Calu3 (cell line): ENCODE measurements at regions not wholly inside any gene's neighbourhood (a gene's known extent, or its start where the extent isn't known, plus 50 kb on each side); places are given as distances from the start of the nearest gene placed in this dataset.
"Not testable (repeated sequence)": the region's sequence is repeated elsewhere in the genome, so short reads cannot be mapped to it uniquely, and the experiment has no call there.

Source experiments
- BruUV-seq: library from RNA; stranded (reverse); fragments of 400-500 nt; replicated peaks from 2 replicates; lab custom pipeline; 2021; lab: Mats Ljungman, UMichigan
- CTCF ChIA-PET: fragments of 300-600 bp; sonication (Branson Sonifier 250); formaldehyde crosslinking; loops from one replicate; lab custom pipeline; 2022; ENCODE audit warnings: antibody characterized with exemption; lab: Charles Lee
- DNase-seq: peaks from one replicate; pipeline ENCODE4 v3.0.0; 2022
- H3K27ac Mint-ChIP-seq: one replicate; pipeline ENCODE4 v1.8.0; 2022; ENCODE audit warnings: mixed read lengths; ENCODE audit not compliant: unreplicated experiment
- H3K27me3 Mint-ChIP-seq: one replicate; pipeline ENCODE4 v1.8.0; 2022; ENCODE audit warnings: mixed read lengths; ENCODE audit not compliant: unreplicated experiment
- H3K36me3 Mint-ChIP-seq: one replicate; pipeline ENCODE4 v1.8.0; 2022; ENCODE audit warnings: mild to moderate bottlenecking, moderate library complexity, mixed read lengths; ENCODE audit not compliant: insufficient read depth, unreplicated experiment
- H3K4me1 Mint-ChIP-seq: one replicate; pipeline ENCODE4 v1.8.0; 2022; ENCODE audit warnings: mild to moderate bottlenecking, low read depth, mixed read lengths; ENCODE audit not compliant: unreplicated experiment
- H3K4me3 Mint-ChIP-seq: one replicate; pipeline ENCODE4 v1.8.0; 2022; ENCODE audit warnings: mild to moderate bottlenecking, low read depth, moderate library complexity, mixed read lengths; ENCODE audit not compliant: unreplicated experiment
- H3K9me3 Mint-ChIP-seq: one replicate; pipeline ENCODE4 v1.8.0; 2022; ENCODE audit warnings: low read depth, mixed read lengths; ENCODE audit not compliant: unreplicated experiment
- CTCF ChIP-seq: fragments of 200-600 bp; IDR thresholded peaks from one replicate; pipeline ENCODE4 v1.8.0; 2022; ENCODE audit warnings: antibody characterized with exemption; ENCODE audit not compliant: unreplicated experiment
- intact Hi-C: fragments of 100-400 bp; cut with micrococcal nuclease; formaldehyde crosslinking; loops from one replicate; pipeline ENCODE4 v1.10.0; 2022; ENCODE audit not compliant: unreplicated experiment

GRCh38 chr15:44831409-44831741, 95.0 kb downstream of the TRIM69 start:
- H3K4me3 Mint-ChIP-seq, BruUV-seq, CTCF ChIA-PET, H3K9me3 Mint-ChIP-seq, DNase-seq, intact Hi-C loops, H3K36me3 Mint-ChIP-seq, H3K27me3 Mint-ChIP-seq: not testable (repeated sequence)
- Mint-ChIP-seq H3K4me1 (peaks cover 27% of the 10 kb centered on the region), H3K27ac (peak overlapping the region; percentile 78)

- H3K36me3 Mint-ChIP-seq, intact Hi-C loops, BruUV-seq, H3K4me3 Mint-ChIP-seq, H3K27me3 Mint-ChIP-seq, DNase-seq, CTCF ChIA-PET, H3K9me3 Mint-ChIP-seq: not testable (repeated sequence)
- Mint-ChIP-seq H3K27ac (peak overlapping the region; percentile 5), H3K4me1 (peaks cover 27% of the 10 kb centered on the region)
Observed at GRCh38 chr15:44832133-44832532, 95.8 kb downstream of the TRIM69 start.

- H3K27ac Mint-ChIP-seq: peak overlapping the region; percentile 5
- peaks cover 27% of the 10 kb centered on the region for H3K4me1 Mint-ChIP-seq
- H3K4me3 Mint-ChIP-seq, H3K36me3 Mint-ChIP-seq, intact Hi-C loops, DNase-seq, H3K9me3 Mint-ChIP-seq, BruUV-seq, H3K27me3 Mint-ChIP-seq: not testable (repeated sequence)
- CTCF ChIA-PET: interaction anchor here (0.7 kb wide), 1 partner anchor 170 kb away, joined by 3 read pairs; no protein-coding TSS in a partner anchor
Observed at GRCh38 chr15:44833081-44833480, 96.8 kb downstream of the TRIM69 start.

- intact Hi-C loops, BruUV-seq, H3K4me3 Mint-ChIP-seq, DNase-seq, H3K9me3 Mint-ChIP-seq, H3K36me3 Mint-ChIP-seq, CTCF ChIA-PET, H3K27ac Mint-ChIP-seq, H3K27me3 Mint-ChIP-seq: not testable (repeated sequence)
- H3K4me1 Mint-ChIP-seq: peaks cover 27% of the 10 kb centered on the region
Observed at GRCh38 chr15:44833761-44834160, 97.4 kb downstream of the TRIM69 start.

GRCh38 chr15:44835082-44835481, 98.8 kb downstream of the TRIM69 start:
- H3K4me3 Mint-ChIP-seq, H3K27ac Mint-ChIP-seq, CTCF ChIA-PET, BruUV-seq, H3K9me3 Mint-ChIP-seq, H3K27me3 Mint-ChIP-seq, DNase-seq, intact Hi-C loops, H3K36me3 Mint-ChIP-seq: not testable (repeated sequence)
- H3K4me1 Mint-ChIP-seq: peaks cover 27% of the 10 kb centered on the region

- Mint-ChIP-seq H3K4me1 (peaks cover 23% of the 10 kb centered on the region), H3K36me3 (peaks cover under 1% of the 10 kb centered on the region), H3K4me3 (no peak overlapping the region), H3K27ac (no peak overlapping the region), H3K9me3 (no peaks in the 10 kb centered on the region), H3K27me3 (no peaks in the 10 kb centered on the region)
- DNase-seq: no peak
- BruUV-seq: no TSS peak
- CTCF ChIA-PET: no interaction called here
- intact Hi-C loops: no loop called here
- no peak for TF ChIP-seq CTCF
Observed at GRCh38 chr15:44836094-44836493, 99.8 kb downstream of the TRIM69 start.

GRCh38 chr15:44838929-44839328, 102.6 kb downstream of the TRIM69 start:
- H3K9me3 Mint-ChIP-seq, DNase-seq, CTCF ChIA-PET, H3K27me3 Mint-ChIP-seq, BruUV-seq, H3K4me3 Mint-ChIP-seq, intact Hi-C loops, H3K36me3 Mint-ChIP-seq, H3K27ac Mint-ChIP-seq, H3K4me1 Mint-ChIP-seq: not testable (repeated sequence)

GRCh38 chr15:44841762-44842161, 105.4 kb downstream of the TRIM69 start:
- H3K4me3 Mint-ChIP-seq, H3K27ac Mint-ChIP-seq, DNase-seq, H3K36me3 Mint-ChIP-seq, BruUV-seq, H3K27me3 Mint-ChIP-seq, H3K4me1 Mint-ChIP-seq, CTCF ChIA-PET, intact Hi-C loops, H3K9me3 Mint-ChIP-seq: not testable (repeated sequence)

- H3K27ac Mint-ChIP-seq, H3K9me3 Mint-ChIP-seq, DNase-seq, H3K36me3 Mint-ChIP-seq, H3K4me3 Mint-ChIP-seq, CTCF ChIA-PET, BruUV-seq, H3K4me1 Mint-ChIP-seq, H3K27me3 Mint-ChIP-seq, intact Hi-C loops: not testable (repeated sequence)
Observed at GRCh38 chr15:44842883-44843282, 106.6 kb downstream of the TRIM69 start.
